A549 (cell line): ENCODE measurements at regions not wholly inside any gene's neighbourhood (a gene's known extent, or its start where the extent isn't known, plus 50 kb on each side); places are given as distances from the start of the nearest gene placed in this dataset.

Experiments used
- CHD4 ChIP-seq: fragments of 200-600 bp; sonication (generic); IDR thresholded peaks from 2 replicates; pipeline ENCODE4 v1.6.1; 2016; ENCODE audit warnings: antibody characterized with exemption, mild to moderate bottlenecking, borderline replicate concordance
- CTCF ChIP-seq: fragments of >200 bp; sonication (Bioruptor Twin); formaldehyde crosslinking; IDR thresholded peaks from 3 replicates; pipeline ENCODE4 v1.5.1; 2016
- FOSL2 ChIP-seq, 2 experiments: fragments of 450-650 bp in 1 of 2; fragments of >200 bp in 1 of 2; sonication (Bioruptor Twin) in 1 of 2; formaldehyde crosslinking; IDR thresholded peaks; 2 replicates each; pipeline versions ENCODE4 v1.5.0 to v1.6.1; 2016 to 2020; ENCODE audit warnings: mild to moderate bottlenecking in 1 of 2, moderate library complexity in 1 of 2
- POLR2A ChIP-seq: IDR thresholded peaks from 2 replicates; pipeline ENCODE4 v1.6.1; 2012; ENCODE audit warnings: mild to moderate bottlenecking, low read length
- TF ChIP-seq, protein P1 (sequence below): fragments of 250-450 bp; sonication (Bioruptor Pico); IDR thresholded peaks from 2 replicates; pipeline ENCODE4 v1.5.0; 2020; ENCODE audit warnings: low read depth, mild to moderate bottlenecking, moderate library complexity
- TF ChIP-seq, protein P2 (sequence below): fragments of 200-600 bp; sonication (generic); IDR thresholded peaks from 2 replicates; pipeline ENCODE4 v1.6.1; 2016; ENCODE audit warnings: antibody characterized with exemption, mild to moderate bottlenecking, moderate library complexity

GRCh38 chr20:12237772-12238171 lies 320.1 kb downstream of the BTBD3 start:
- TF ChIP-seq POLR2A (no peak), CTCF (no peak), CHD4 (no peak), FOSL2 (IDR thresholded peaks at IDR 0.05) (no peak), FOSL2 (CRISPR knock-in tag; IDR thresholded peaks at IDR 0.05) (no peak)
- TF ChIP-seq, protein P1, sequence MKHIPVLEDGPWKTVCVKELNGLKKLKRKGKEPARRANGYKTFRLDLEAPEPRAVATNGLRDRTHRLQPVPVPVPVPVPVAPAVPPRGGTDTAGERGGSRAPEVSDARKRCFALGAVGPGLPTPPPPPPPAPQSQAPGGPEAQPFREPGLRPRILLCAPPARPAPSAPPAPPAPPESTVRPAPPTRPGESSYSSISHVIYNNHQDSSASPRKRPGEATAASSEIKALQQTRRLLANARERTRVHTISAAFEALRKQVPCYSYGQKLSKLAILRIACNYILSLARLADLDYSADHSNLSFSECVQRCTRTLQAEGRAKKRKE (CRISPR knock-in tag), result no peak
- TF ChIP-seq, protein P2, sequence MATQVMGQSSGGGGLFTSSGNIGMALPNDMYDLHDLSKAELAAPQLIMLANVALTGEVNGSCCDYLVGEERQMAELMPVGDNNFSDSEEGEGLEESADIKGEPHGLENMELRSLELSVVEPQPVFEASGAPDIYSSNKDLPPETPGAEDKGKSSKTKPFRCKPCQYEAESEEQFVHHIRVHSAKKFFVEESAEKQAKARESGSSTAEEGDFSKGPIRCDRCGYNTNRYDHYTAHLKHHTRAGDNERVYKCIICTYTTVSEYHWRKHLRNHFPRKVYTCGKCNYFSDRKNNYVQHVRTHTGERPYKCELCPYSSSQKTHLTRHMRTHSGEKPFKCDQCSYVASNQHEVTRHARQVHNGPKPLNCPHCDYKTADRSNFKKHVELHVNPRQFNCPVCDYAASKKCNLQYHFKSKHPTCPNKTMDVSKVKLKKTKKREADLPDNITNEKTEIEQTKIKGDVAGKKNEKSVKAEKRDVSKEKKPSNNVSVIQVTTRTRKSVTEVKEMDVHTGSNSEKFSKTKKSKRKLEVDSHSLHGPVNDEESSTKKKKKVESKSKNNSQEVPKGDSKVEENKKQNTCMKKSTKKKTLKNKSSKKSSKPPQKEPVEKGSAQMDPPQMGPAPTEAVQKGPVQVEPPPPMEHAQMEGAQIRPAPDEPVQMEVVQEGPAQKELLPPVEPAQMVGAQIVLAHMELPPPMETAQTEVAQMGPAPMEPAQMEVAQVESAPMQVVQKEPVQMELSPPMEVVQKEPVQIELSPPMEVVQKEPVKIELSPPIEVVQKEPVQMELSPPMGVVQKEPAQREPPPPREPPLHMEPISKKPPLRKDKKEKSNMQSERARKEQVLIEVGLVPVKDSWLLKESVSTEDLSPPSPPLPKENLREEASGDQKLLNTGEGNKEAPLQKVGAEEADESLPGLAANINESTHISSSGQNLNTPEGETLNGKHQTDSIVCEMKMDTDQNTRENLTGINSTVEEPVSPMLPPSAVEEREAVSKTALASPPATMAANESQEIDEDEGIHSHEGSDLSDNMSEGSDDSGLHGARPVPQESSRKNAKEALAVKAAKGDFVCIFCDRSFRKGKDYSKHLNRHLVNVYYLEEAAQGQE, result no peak
